Stimulated activated naive CD8-positive, alpha-beta T cell treated with anti-CD3 and anti-CD28 coated beads, Interleukin-15, amount 100 ng/mL, for 72 hours (primary cell): ENCODE measurements at regions not wholly inside any gene's neighbourhood (a gene's known extent, or its start where the extent isn't known, plus 50 kb on each side); places are given as distances from the start of the nearest gene placed in this dataset.

Source experiments
- ATAC-seq: fragments of 150-1000 bp; cut with Tn5 transposase; 2 replicates; pipeline ENCODE4 v1.10.0; 2021; ENCODE audit warnings: mild to moderate bottlenecking, moderate library complexity
- DNase-seq, 2 donors: peaks; one replicate each; pipeline ENCODE4 v3.0.0; 2021 to 2022
- H3K27ac Mint-ChIP-seq, 2 donors: one replicate each; pipeline ENCODE4 v1.8.0; 2022; ENCODE audit warnings: mild to moderate bottlenecking in 2 of 2, mixed read lengths in 2 of 2, moderate library complexity in 2 of 2
- H3K27me3 Mint-ChIP-seq: one replicate; pipeline ENCODE4 v1.8.0; 2022; ENCODE audit warnings: mixed read lengths
- H3K4me1 Mint-ChIP-seq: one replicate; pipeline ENCODE4 v1.8.0; 2022; ENCODE audit warnings: mild to moderate bottlenecking, mixed read lengths
- H3K4me3 Mint-ChIP-seq, 2 donors: one replicate each; pipeline ENCODE4 v1.8.0; 2022; ENCODE audit warnings: mild to moderate bottlenecking in 2 of 2, mixed read lengths in 2 of 2, moderate library complexity in 1 of 2
- H3K9me3 Mint-ChIP-seq, 2 donors: one replicate each; pipeline ENCODE4 v1.8.0; 2022; ENCODE audit warnings: mixed read lengths in 2 of 2

- Mint-ChIP-seq H3K4me1 (no peaks in the 10 kb centered on the region), H3K9me3 (peaks cover 3 to 20% of the 10 kb centered on the region in 2 donors), H3K4me3 (no peak overlapping the region), H3K27me3 (no peaks in the 10 kb centered on the region), H3K27ac (no peak overlapping the region)
- no peak for ATAC-seq
- no peak for DNase-seq
These were observed 407.8 kb downstream of the GABRG1 start for GRCh38 chr4:45716093-45716492.

GRCh38 chr4:45713996-45714395 is 409.9 kb downstream of the GABRG1 start:
- ATAC-seq (no peak), DNase-seq (no peak)

GRCh38 chr4:45701621-45702020 is 422.2 kb downstream of the GABRG1 start:
- peaks cover 9 to 10% of the 10 kb centered on the region in 2 donors for H3K9me3 Mint-ChIP-seq
- no peaks in the 10 kb centered on the region for H3K4me1 Mint-ChIP-seq
- no peak for ATAC-seq
- no peak for DNase-seq
- no peak overlapping the region for H3K27ac Mint-ChIP-seq
- no peaks in the 10 kb centered on the region for H3K27me3 Mint-ChIP-seq
- H3K4me3 Mint-ChIP-seq: no peak overlapping the region

More at GRCh38 chr4:45713996-45714395, 409.9 kb downstream of the GABRG1 start:
- Mint-ChIP-seq H3K9me3 (peaks cover 0 to 19% of the 10 kb centered on the region in 2 donors), H3K4me3 (no peak overlapping the region), H3K27ac (no peak overlapping the region), H3K27me3 (no peaks in the 10 kb centered on the region), H3K4me1 (no peaks in the 10 kb centered on the region)

GRCh38 chr4:45693746-45694145 is 430.1 kb downstream of the GABRG1 start:
- H3K27me3 Mint-ChIP-seq: no peaks in the 10 kb centered on the region
- H3K9me3 Mint-ChIP-seq: peaks cover 15 to 26% of the 10 kb centered on the region in 2 donors
- no peak for DNase-seq
- no peaks in the 10 kb centered on the region for H3K4me1 Mint-ChIP-seq
- H3K27ac Mint-ChIP-seq: no peak overlapping the region
- no peak overlapping the region for H3K4me3 Mint-ChIP-seq
- ATAC-seq: no peak

- no peak overlapping the region for H3K4me3 Mint-ChIP-seq
- DNase-seq (no peak), ATAC-seq (no peak)
- peaks cover 15 to 26% of the 10 kb centered on the region in 2 donors for H3K9me3 Mint-ChIP-seq
- no peaks in the 10 kb centered on the region for H3K4me1 Mint-ChIP-seq
- H3K27ac Mint-ChIP-seq: no peak overlapping the region
- no peaks in the 10 kb centered on the region for H3K27me3 Mint-ChIP-seq
These were observed 431.6 kb downstream of the GABRG1 start for GRCh38 chr4:45692131-45692735.

GRCh38 chr4:45688341-45688740 is 435.5 kb downstream of the GABRG1 start:
- no peaks in the 10 kb centered on the region for H3K27me3 Mint-ChIP-seq

GRCh38 chr4:45679411-45679810 is 444.4 kb downstream of the GABRG1 start:
- ATAC-seq (no peak), DNase-seq (no peak)
- no peak overlapping the region for H3K4me3 Mint-ChIP-seq
- H3K27me3 Mint-ChIP-seq: no peaks in the 10 kb centered on the region
- H3K4me1 Mint-ChIP-seq: no peaks in the 10 kb centered on the region
- no peak overlapping the region for H3K27ac Mint-ChIP-seq
- peaks cover 6 to 19% of the 10 kb centered on the region in 2 donors for H3K9me3 Mint-ChIP-seq

More at GRCh38 chr4:45688341-45688740, 435.5 kb downstream of the GABRG1 start:
- DNase-seq: no peak
- Mint-ChIP-seq H3K4me1 (no peaks in the 10 kb centered on the region), H3K27ac (no peak overlapping the region), H3K4me3 (no peak overlapping the region), H3K9me3 (peaks cover 18 to 19% of the 10 kb centered on the region in 2 donors)
- no peak for ATAC-seq

- ATAC-seq (no peak), DNase-seq (no peak)
- Mint-ChIP-seq H3K27me3 (no peaks in the 10 kb centered on the region), H3K4me3 (no peak overlapping the region), H3K27ac (no peak overlapping the region), H3K9me3 (peaks cover 0 to 6% of the 10 kb centered on the region in 2 donors), H3K4me1 (no peaks in the 10 kb centered on the region)
These were observed 455.7 kb downstream of the GABRG1 start for GRCh38 chr4:45668128-45668527.

GRCh38 chr4:45663628-45664081 is 460.2 kb downstream of the GABRG1 start:
- Mint-ChIP-seq H3K9me3 (peaks cover 0 to 6% of the 10 kb centered on the region in 2 donors), H3K27me3 (no peaks in the 10 kb centered on the region), H3K4me1 (no peaks in the 10 kb centered on the region), H3K27ac (no peak overlapping the region), H3K4me3 (no peak overlapping the region)
- ATAC-seq: no peak
- DNase-seq: no peak

- Mint-ChIP-seq H3K9me3 (peaks cover 0 to 6% of the 10 kb centered on the region in 2 donors), H3K27me3 (no peaks in the 10 kb centered on the region), H3K4me1 (no peaks in the 10 kb centered on the region), H3K4me3 (no peak overlapping the region), H3K27ac (no peak overlapping the region)
- ATAC-seq (no peak), DNase-seq (no peak)
These were observed 460.9 kb downstream of the GABRG1 start for GRCh38 chr4:45663003-45663402.

GRCh38 chr4:45661893-45662292 is 462.0 kb downstream of the GABRG1 start:
- H3K4me1 Mint-ChIP-seq: no peaks in the 10 kb centered on the region
- DNase-seq (no peak), ATAC-seq (no peak)
- H3K27ac Mint-ChIP-seq: no peak overlapping the region
- H3K27me3 Mint-ChIP-seq: no peaks in the 10 kb centered on the region
- no peak overlapping the region for H3K4me3 Mint-ChIP-seq
- peaks cover 0 to 3% of the 10 kb centered on the region in 2 donors for H3K9me3 Mint-ChIP-seq

- Mint-ChIP-seq H3K27me3 (no peaks in the 10 kb centered on the region), H3K4me1 (no peaks in the 10 kb centered on the region), H3K9me3 (peaks cover 5 to 8% of the 10 kb centered on the region in 2 donors), H3K4me3 (no peak overlapping the region), H3K27ac (no peak overlapping the region)
- no peak for DNase-seq
- ATAC-seq: no peak
These were observed 473.3 kb downstream of the GABRG1 start for GRCh38 chr4:45650545-45650944.

- Mint-ChIP-seq H3K4me3 (no peak overlapping the region), H3K9me3 (peaks cover under 1 to 8% of the 10 kb centered on the region in 2 donors), H3K4me1 (no peaks in the 10 kb centered on the region), H3K27me3 (no peaks in the 10 kb centered on the region), H3K27ac (no peak overlapping the region)
- ATAC-seq (no peak), DNase-seq (no peak)
These were observed 475.0 kb downstream of the GABRG1 start for GRCh38 chr4:45648846-45649245.

GRCh38 chr4:45647823-45648222 is 476.0 kb downstream of the GABRG1 start:
- Mint-ChIP-seq H3K4me1 (no peaks in the 10 kb centered on the region), H3K27me3 (no peaks in the 10 kb centered on the region), H3K4me3 (no peak overlapping the region), H3K27ac (no peak overlapping the region), H3K9me3 (peaks cover 0 to 8% of the 10 kb centered on the region in 2 donors)
- DNase-seq (no peak), ATAC-seq (no peak)

GRCh38 chr4:45646885-45647590 is 476.8 kb downstream of the GABRG1 start:
- no peaks in the 10 kb centered on the region for H3K4me1 Mint-ChIP-seq
- ATAC-seq: no peak
- no peak overlapping the region for H3K4me3 Mint-ChIP-seq

GRCh38 chr4:45640281-45640680 is 483.6 kb downstream of the GABRG1 start:
- Mint-ChIP-seq H3K4me3 (no peak overlapping the region), H3K9me3 (peaks cover 5 to 11% of the 10 kb centered on the region in 2 donors), H3K27ac (no peak overlapping the region), H3K27me3 (no peaks in the 10 kb centered on the region), H3K4me1 (no peaks in the 10 kb centered on the region)
- no peak for ATAC-seq
- DNase-seq: no peak

More at GRCh38 chr4:45646885-45647590, 476.8 kb downstream of the GABRG1 start:
- Mint-ChIP-seq H3K27ac (no peak overlapping the region), H3K9me3 (peaks cover 0 to under 1% of the 10 kb centered on the region in 2 donors), H3K27me3 (no peaks in the 10 kb centered on the region)
- no peak for DNase-seq
